Neuronal stem cell (in vitro differentiated cells): ENCODE measurements at regions not wholly inside any gene's neighbourhood (a gene's known extent, or its start where the extent isn't known, plus 50 kb on each side); places are given as distances from the start of the nearest gene placed in this dataset.

Experiments
- DNase-seq: peaks from one replicate; pipeline ENCODE4 v3.0.0-alpha.2; 2013; ENCODE audit warnings: low spot score
- H2AFZ ChIP-seq: one replicate; pipeline ENCODE4 v1.6.1; 2013; ENCODE audit warnings: mild to moderate bottlenecking, low read length, inconsistent platforms
- H2AK5ac ChIP-seq: 2 replicates; pipeline ENCODE4 v1.6.1; 2013; ENCODE audit warnings: low read depth, mild to moderate bottlenecking, inconsistent platforms, low read length, moderate library complexity, mixed read lengths
- H2BK120ac ChIP-seq: 2 replicates; pipeline ENCODE4 v1.6.1; 2013; ENCODE audit warnings: low read depth, mild to moderate bottlenecking, inconsistent platforms, low read length, moderate library complexity, mixed read lengths
- H2BK12ac ChIP-seq: one replicate; pipeline ENCODE4 v1.6.1; 2013; ENCODE audit warnings: low read length, inconsistent platforms
- H2BK15ac ChIP-seq: 2 replicates; pipeline ENCODE4 v1.6.1; 2013; ENCODE audit warnings: mild to moderate bottlenecking, low read length, inconsistent platforms, mixed read lengths
- H2BK5ac ChIP-seq: one replicate; pipeline ENCODE4 v1.6.1; 2013; ENCODE audit warnings: inconsistent platforms, mild to moderate bottlenecking, low read length, moderate library complexity
- H3K14ac ChIP-seq: one replicate; pipeline ENCODE4 v1.6.1; 2013; ENCODE audit warnings: low read length, inconsistent platforms
- H3K18ac ChIP-seq: 2 replicates; pipeline ENCODE4 v1.6.1; 2013; ENCODE audit warnings: low read length, inconsistent platforms
- H3K23ac ChIP-seq: 2 replicates; pipeline ENCODE4 v1.6.1; 2013; ENCODE audit warnings: low read depth, mild to moderate bottlenecking, mixed read lengths, low read length, inconsistent platforms; ENCODE audit not compliant: poor library complexity
- H3K27ac ChIP-seq: replicated peaks from 3 replicates; pipeline ENCODE4 v1.5.1; 2013; ENCODE audit warnings: low read length, inconsistent platforms
- H3K27me3 ChIP-seq, 3 experiments: 2 replicates each; pipeline ENCODE4 v1.6.1; 2013; ENCODE audit warnings: low read length in 3 of 3, mild to moderate bottlenecking in 2 of 3, inconsistent platforms in 1 of 3, low read depth in 1 of 3, mixed read lengths in 1 of 3, moderate library complexity in 1 of 3; ENCODE audit not compliant: control insufficient read depth in 3 of 3, insufficient read depth in 3 of 3
- H3K36me3 ChIP-seq, 2 donors: replicated peaks in 1 of 2; 2 replicates each; pipeline ENCODE4 v1.6.1; 2013; ENCODE audit warnings: low read length in 2 of 2; ENCODE audit not compliant: control insufficient read depth in 2 of 2, insufficient read depth in 2 of 2
- H3K4ac ChIP-seq: 2 replicates; pipeline ENCODE4 v1.6.1; 2013; ENCODE audit warnings: inconsistent platforms, mild to moderate bottlenecking, low read length, moderate library complexity
- H3K4me1 ChIP-seq, 2 donors: 1 replicate in 1 of 2; 2 replicates in 1 of 2; pipeline ENCODE4 v1.6.1; 2013; ENCODE audit warnings: low read length in 2 of 2, low read depth in 1 of 2; ENCODE audit not compliant: control insufficient read depth in 2 of 2, insufficient read depth in 1 of 2
- H3K4me2 ChIP-seq: one replicate; pipeline ENCODE4 v1.6.1; 2013; ENCODE audit warnings: mild to moderate bottlenecking, low read length, inconsistent platforms; ENCODE audit not compliant: insufficient read depth, poor library complexity, severe bottlenecking
- H3K4me3 ChIP-seq, 2 donors: 2 replicates each; pipeline ENCODE4 v1.5.1; 2013; ENCODE audit warnings: low read length in 2 of 2, mild to moderate bottlenecking in 2 of 2, inconsistent platforms in 1 of 2, moderate library complexity in 1 of 2
- H3K79me1 ChIP-seq: one replicate; pipeline ENCODE4 v1.6.1; 2013; ENCODE audit warnings: low read depth, mild to moderate bottlenecking, inconsistent platforms, low read length, moderate library complexity
- H3K9ac ChIP-seq: one replicate; pipeline ENCODE4 v1.6.1; 2013; ENCODE audit warnings: mild to moderate bottlenecking, low read depth, low read length, inconsistent platforms; ENCODE audit not compliant: poor library complexity
- H3K9me3 ChIP-seq, 2 donors: replicated peaks in 1 of 2; 2 replicates each; pipeline versions ENCODE3 to v1.6.1; 2013; ENCODE audit warnings: low read length in 2 of 2, mild to moderate bottlenecking in 2 of 2, inconsistent platforms in 1 of 2, low read depth in 1 of 2, mixed read lengths in 1 of 2, moderate library complexity in 1 of 2; ENCODE audit not compliant: control insufficient read depth in 2 of 2, insufficient read depth in 1 of 2
- H4K8ac ChIP-seq: one replicate; pipeline ENCODE4 v1.6.1; 2013; ENCODE audit warnings: low read depth, mild to moderate bottlenecking, inconsistent platforms, low read length, moderate library complexity
- H4K91ac ChIP-seq: one replicate; pipeline ENCODE4 v1.6.1; 2013; ENCODE audit warnings: low read length, low read depth, mild to moderate bottlenecking, inconsistent platforms; ENCODE audit not compliant: poor library complexity
- WGBS, 2 donors: extraction: QIAGEN DNeasy Blood & Tissue Kit; methylation state at CpG; one replicate each; pipeline ENCODE4 v1.1.7; 2013; ENCODE audit warnings: missing lambda C conversion rate in 2 of 2, mixed read lengths in 1 of 2; ENCODE audit not compliant: insufficient read length in 2 of 2, insufficient replicate concordance in 1 of 2; ENCODE audit errors: extremely low coverage in 2 of 2; 5-methylcytosine and 5-hydroxymethylcytosine counted together

DNA sequence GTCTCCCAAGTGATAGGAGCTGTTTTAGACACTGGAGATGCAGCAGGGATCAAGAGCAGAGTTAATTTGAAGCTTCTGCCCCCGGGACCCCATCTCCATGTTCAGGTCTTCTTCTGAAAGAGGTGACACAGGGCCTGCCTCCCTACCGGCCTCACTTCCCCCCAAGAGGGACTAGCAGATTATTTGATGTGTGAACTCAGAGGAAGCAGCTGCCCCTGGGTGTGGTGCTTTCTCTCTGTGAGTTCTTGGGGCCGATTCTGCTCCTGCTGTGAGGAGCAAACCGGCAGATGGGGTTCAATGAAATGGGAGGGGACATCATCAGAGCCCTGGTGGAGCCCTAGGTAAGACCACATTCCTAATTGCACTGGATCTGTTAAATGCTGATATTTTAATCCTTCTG is 193.4 kb downstream of the FBXO15 start:
- Histone ChIP-seq H3K18ac (no peak overlapping the region), H2BK12ac (no peak overlapping the region), H3K14ac (no peak overlapping the region), H3K4me2 (no peak overlapping the region), H3K36me3 (no peaks in the 10 kb centered on the region), H3K4me1 (no peaks in the 10 kb centered on the region), H3K27ac (no peak overlapping the region), H2BK120ac (no peak overlapping the region), H2AK5ac (no peak overlapping the region), H3K4me3 (peak overlapping the region in 1 of 2 donors; percentile 9), H3K23ac (no peak overlapping the region), H2BK15ac (no peak overlapping the region), H4K91ac (no peak overlapping the region), H3K4ac (no peak overlapping the region), H3K27me3 (no peaks in the 10 kb centered on the region), H2AFZ (no peak overlapping the region), H3K9me3 (no peaks in the 10 kb centered on the region), H4K8ac (no peak overlapping the region), H3K79me1 (no peaks in the 10 kb centered on the region), H3K9ac (no peak overlapping the region), H2BK5ac (no peak overlapping the region)
- DNase-seq = no peak
- no CpG with 5 or more reads among the region's 4 CpGs for WGBS, 2 donors

DNA sequence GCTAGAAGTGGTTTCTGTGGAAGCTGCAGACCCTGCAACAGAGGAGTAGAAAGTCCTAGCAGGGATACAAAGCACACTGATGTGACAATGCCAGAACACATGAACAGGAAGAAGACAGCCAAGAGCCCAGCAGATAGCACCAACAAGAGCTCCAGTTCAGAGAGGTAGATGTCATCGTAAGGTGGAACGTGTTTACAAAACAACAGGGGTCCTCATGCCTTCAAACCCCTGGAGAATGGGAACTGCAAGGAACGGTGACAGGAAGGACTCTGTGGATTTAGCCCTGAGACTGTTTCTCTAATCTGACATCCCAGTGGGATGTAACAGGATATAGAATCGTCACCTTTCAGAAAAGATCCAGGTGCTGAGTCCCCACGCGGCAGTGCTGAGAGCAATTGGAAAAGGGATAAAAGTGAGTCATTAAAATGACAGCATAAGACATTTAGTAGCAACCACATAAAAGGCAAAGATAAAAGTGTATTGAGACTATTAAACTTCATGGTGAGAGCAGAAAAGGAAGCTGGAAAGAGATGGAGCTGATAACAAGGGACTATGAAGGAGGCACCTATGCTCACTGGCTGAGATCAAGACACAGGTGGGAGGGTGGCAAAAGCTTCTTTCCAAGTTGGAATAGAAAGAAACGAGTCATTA is 195.2 kb downstream of the FBXO15 start:
- Histone ChIP-seq H2BK12ac (peak overlapping the region; percentile 43), H4K8ac (no peak overlapping the region), H2AK5ac (no peak overlapping the region), H3K9me3 (no peaks in the 10 kb centered on the region), H3K36me3 (no peaks in the 10 kb centered on the region), H3K23ac (no peak overlapping the region), H3K14ac (no peak overlapping the region), H2BK120ac (no peak overlapping the region), H3K4me3 (no peak overlapping the region), H2AFZ (no peak overlapping the region), H3K9ac (no peak overlapping the region), H3K18ac (no peak overlapping the region), H2BK15ac (no peak overlapping the region), H3K4me2 (no peak overlapping the region), H3K27me3 (no peaks in the 10 kb centered on the region), H3K4ac (no peak overlapping the region), H2BK5ac (no peak overlapping the region), H3K27ac (no peak overlapping the region), H3K79me1 (no peaks in the 10 kb centered on the region), H4K91ac (no peak overlapping the region), H3K4me1 (peaks cover 0 to 1% of the 10 kb centered on the region in 2 donors)
- DNase-seq = no peak
- no CpG with 5 or more reads among the region's 7 CpGs for WGBS, 2 donors

DNA sequence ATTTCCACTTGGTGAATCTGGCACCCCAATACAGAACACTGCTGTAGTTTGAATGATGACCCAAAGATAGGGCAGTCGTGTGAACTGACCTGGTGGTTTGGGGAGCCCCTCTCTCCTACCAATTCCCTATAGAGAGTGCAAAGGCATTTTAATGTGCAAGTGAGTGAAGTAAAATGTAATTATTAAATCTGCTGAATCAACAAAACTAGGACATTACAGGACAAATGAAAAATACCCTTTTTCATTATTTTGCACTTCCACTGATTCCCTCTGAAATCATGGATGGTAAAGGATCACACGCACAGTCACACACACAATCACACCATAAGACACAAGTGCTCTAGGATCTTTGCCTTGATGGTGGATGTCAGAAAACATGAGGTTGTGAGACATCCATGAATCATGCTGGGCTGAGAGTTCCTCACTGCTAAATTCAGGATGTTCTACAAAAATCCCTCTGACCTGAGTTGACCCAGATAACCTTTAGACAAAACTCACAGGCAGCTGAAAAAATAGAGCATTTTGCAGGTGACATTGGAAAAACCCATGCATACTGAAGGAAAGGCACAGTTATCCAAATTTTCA is 197.4 kb downstream of the FBXO15 start:
- no peak overlapping the region for H3K23ac ChIP-seq
- no peak overlapping the region for H3K18ac ChIP-seq
- H2AK5ac ChIP-seq = no peak overlapping the region
- no peak overlapping the region for H2BK5ac ChIP-seq
- H3K27me3 ChIP-seq = no peaks in the 10 kb centered on the region
- H3K9me3 ChIP-seq = no peaks in the 10 kb centered on the region
- H3K4me3 ChIP-seq = no peak overlapping the region
- no peak overlapping the region for H4K91ac ChIP-seq
- no peak overlapping the region for H2BK15ac ChIP-seq
- H3K4me2 ChIP-seq = no peak overlapping the region
- H3K9ac ChIP-seq = no peak overlapping the region
- no peak overlapping the region for H2BK120ac ChIP-seq
- peaks cover 0 to 1% of the 10 kb centered on the region in 2 donors for H3K4me1 ChIP-seq
- H3K79me1 ChIP-seq = no peaks in the 10 kb centered on the region
- H3K4ac ChIP-seq = no peak overlapping the region
- H3K14ac ChIP-seq = no peak overlapping the region
- H2AFZ ChIP-seq = no peak overlapping the region
- no CpG with 5 or more reads among the region's 2 CpGs for WGBS, 2 donors
- no peak for DNase-seq
- H3K36me3 ChIP-seq = no peaks in the 10 kb centered on the region
- no peak overlapping the region for H3K27ac ChIP-seq
- H4K8ac ChIP-seq = no peak overlapping the region
- no peak overlapping the region for H2BK12ac ChIP-seq

DNA sequence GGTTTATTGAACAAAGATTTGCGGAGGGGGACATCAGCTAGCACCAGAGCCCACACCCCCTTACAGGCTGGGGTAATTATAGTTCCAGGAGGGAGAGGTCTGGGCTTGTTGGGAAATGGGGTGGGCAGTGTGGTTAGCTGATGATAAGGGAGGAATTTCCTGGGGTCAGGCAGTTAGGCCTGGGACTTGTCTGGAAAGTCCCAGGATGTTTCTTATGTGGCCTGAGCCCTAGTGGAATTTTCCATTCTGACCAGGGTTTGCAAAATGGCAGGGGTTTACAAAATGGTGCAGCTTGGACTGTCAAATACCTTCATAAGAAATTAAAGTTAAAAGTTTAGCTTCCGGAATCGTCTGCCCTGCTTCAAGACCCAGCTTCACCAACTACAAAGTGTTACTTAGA is 199.1 kb downstream of the FBXO15 start:
- Histone ChIP-seq H3K9me3 (no peaks in the 10 kb centered on the region), H3K18ac (no peak overlapping the region), H2BK12ac (no peak overlapping the region), H3K14ac (no peak overlapping the region), H2BK5ac (no peak overlapping the region), H3K79me1 (no peaks in the 10 kb centered on the region), H3K4me2 (no peak overlapping the region), H3K27me3 (no peaks in the 10 kb centered on the region), H3K4me3 (no peak overlapping the region), H3K36me3 (no peaks in the 10 kb centered on the region), H3K27ac (no peak overlapping the region), H4K8ac (no peak overlapping the region), H2AK5ac (no peak overlapping the region), H2BK120ac (no peak overlapping the region), H3K4ac (no peak overlapping the region), H4K91ac (no peak overlapping the region), H2AFZ (no peak overlapping the region), H3K23ac (no peak overlapping the region), H3K9ac (no peak overlapping the region), H2BK15ac (no peak overlapping the region), H3K4me1 (peaks cover 0 to 1% of the 10 kb centered on the region in 2 donors)
- WGBS, 2 donors = no CpG with 5 or more reads among the region's 3 CpGs
- no peak for DNase-seq
